GM12865 (cell line): ENCODE measurements at regions not wholly inside any gene's neighbourhood (a gene's known extent, or its start where the extent isn't known, plus 50 kb on each side); places are given as distances from the start of the nearest gene placed in this dataset.

Source experiments
- DNase-seq: peaks from one replicate; pipeline ENCODE4 v3.0.0; 2010; ENCODE audit warnings: low read depth
- H3K4me3 ChIP-seq: 2 replicates; pipeline ENCODE4 v1.5.1; 2011; ENCODE audit warnings: mild to moderate bottlenecking, low read depth, low read length, control low read depth
- TF ChIP-seq, protein P1 (sequence below): IDR thresholded peaks from 2 replicates; pipeline ENCODE4 v1.5.1; 2011; ENCODE audit warnings: low read length, control low read depth, low read depth, inconsistent platforms; ENCODE audit not compliant: insufficient read depth; ENCODE audit errors: missing control alignments

GRCh38 chr2:42928161-42928691 lies 135.8 kb upstream of the HAAO start:
- TF ChIP-seq, protein P1, sequence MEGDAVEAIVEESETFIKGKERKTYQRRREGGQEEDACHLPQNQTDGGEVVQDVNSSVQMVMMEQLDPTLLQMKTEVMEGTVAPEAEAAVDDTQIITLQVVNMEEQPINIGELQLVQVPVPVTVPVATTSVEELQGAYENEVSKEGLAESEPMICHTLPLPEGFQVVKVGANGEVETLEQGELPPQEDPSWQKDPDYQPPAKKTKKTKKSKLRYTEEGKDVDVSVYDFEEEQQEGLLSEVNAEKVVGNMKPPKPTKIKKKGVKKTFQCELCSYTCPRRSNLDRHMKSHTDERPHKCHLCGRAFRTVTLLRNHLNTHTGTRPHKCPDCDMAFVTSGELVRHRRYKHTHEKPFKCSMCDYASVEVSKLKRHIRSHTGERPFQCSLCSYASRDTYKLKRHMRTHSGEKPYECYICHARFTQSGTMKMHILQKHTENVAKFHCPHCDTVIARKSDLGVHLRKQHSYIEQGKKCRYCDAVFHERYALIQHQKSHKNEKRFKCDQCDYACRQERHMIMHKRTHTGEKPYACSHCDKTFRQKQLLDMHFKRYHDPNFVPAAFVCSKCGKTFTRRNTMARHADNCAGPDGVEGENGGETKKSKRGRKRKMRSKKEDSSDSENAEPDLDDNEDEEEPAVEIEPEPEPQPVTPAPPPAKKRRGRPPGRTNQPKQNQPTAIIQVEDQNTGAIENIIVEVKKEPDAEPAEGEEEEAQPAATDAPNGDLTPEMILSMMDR = no peak
- no peak for DNase-seq
- H3K4me3 ChIP-seq = no peak overlapping the region

DNA sequence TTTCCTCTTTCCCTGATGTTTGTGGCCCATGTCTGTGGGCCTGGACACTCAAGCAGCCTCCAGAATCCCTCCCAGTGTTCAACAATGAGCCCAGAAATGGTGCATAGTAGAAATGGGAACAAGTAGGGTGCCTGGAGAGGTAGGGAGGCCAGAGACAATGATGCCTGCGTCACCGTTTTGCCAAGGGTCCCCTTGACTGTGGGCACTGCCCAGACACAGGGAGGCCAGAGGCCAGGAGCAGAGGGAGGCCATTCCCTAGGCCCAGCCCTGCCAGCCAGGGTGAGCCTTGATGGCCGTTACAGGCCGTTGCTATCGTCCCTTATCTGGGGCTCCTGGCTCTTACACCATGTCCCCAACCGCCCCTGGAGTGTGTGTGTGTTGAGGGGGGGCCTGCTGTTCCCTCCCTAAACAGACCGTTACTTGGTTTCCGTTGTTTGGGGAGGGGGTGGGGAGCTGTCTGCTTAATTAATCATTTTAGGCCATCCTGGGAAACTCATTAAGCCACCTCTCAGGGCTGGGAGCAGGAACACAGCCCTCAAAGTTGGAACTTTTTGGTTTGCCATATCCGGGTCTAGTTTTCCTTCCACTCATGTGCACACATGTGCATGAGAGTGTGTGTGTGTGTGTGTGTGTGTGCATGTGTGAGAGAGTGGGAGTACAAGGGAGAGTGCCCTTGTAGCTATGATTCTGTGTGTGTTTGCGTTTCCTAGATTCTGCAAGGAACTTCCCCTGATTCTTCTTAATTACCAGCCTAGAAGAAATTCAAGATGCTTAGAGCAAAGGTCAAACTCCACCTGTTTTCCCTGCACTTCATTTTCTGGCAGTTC lies 135.2 kb upstream of the HAAO start:
- no peak overlapping the region for H3K4me3 ChIP-seq
- TF ChIP-seq, protein P1 = no peak
- DNase-seq = no peak

DNA sequence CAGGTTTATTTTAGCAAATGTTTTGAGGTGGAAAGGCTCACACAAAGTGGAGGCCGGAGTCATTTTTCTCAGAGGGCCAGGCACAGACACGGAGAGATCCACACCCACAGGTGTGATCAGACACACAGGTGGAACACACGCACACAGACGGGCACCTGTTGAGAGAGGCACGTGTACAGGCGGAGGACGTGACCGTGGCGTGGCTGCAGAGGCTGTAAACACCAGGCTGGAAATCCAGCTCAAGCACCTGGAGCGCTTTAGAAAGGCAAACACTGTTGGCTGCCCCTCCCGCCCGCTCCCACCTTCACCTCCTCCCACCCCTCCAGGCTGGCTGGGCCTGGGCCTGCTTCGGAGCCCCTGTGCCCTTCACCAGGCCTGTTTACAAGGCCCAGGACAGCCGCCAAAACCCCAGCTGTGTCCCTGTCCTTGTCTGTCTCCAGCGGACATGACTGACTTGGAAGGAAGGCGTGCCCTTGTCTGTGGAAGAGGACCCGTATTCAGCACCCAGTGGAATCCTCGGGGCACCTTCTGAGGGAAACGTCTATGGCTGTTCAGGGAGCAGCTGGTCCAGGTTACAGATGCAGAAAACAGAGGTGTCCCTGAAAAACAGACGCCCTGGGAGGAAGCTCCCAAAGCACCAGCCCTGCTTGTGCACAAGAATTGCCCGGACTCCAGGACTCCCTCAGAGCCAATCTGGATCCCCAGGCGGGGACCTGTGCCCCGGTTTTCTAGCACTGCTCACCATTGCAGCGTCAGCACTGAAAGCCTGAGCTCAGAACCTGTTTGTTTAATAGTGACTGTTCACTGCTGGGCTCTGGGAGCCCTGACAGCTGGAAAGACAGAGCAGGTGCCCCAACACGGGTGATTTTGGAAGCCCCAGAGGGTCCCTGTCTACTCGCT lies 134.3 kb upstream of the HAAO start:
- TF ChIP-seq, protein P1 = no peak
- DNase-seq = no peak
- H3K4me3 ChIP-seq = no peak overlapping the region

DNA sequence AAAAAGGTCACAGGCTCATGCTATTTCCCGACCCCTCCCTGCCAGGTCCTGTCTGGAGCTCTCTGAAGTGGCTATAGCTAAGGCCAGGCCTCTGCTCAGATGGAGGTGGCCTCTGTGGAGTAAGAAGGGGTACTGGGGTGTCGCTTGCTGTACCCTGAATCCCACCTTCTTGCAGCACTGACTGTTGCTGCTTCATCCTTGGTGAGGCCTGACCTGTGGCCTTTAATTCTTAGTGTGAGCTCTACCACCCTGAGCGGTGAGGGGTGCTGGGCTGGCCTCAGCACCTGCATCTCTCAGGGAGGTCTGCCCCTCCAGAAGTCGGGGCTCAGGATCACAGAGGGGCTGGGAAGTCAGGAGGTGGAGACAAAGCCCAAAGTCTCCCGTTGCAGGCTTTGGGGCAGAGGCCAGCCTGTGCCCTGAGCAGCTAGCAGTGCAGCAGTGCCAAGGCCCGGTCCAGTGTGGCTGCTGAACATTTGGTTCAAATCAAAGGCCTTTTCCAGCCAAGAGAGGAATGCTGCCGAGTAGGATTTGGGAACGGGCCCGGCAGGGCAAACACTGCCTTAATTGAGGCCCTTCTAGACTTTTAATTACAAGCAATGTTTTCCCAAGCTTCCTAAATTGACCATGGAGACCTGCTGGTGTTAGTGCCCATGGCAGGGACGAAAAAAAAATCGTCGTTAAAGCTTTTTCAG lies 133.5 kb upstream of the HAAO start:
- H3K4me3 ChIP-seq = no peak overlapping the region
- TF ChIP-seq, protein P1 = no peak
- no peak for DNase-seq

DNA sequence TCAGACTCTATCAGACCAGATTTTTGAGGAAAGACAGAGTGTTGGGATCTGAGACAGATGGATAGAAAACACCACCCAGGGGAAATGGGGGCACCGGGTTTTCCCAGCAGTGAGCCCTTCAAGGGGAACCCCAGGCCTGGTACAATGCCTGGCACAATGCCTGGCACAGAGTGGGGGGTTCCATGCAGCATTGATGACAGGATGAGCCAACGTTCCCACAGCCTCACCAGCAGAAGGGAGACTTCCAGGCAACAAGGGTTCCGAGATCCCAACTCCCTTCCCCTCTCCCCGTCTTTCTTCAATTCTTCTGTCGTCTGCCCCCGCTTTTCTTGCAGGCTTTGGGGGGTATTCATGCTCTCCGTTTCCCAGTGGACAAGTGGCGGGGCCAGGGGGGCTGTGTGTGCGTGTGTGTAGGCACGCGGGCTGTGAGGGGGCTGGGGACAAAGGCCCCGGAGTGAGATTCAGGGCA lies 132.1 kb upstream of the HAAO start:
- no peak for DNase-seq
- H3K4me3 ChIP-seq = no peak overlapping the region
- TF ChIP-seq, protein P1 = no peak
